Progenitor cell of endocrine pancreas (in vitro differentiated cells): ENCODE measurements at regions not wholly inside any gene's neighbourhood (a gene's known extent, or its start where the extent isn't known, plus 50 kb on each side); places are given as distances from the start of the nearest gene placed in this dataset.

Experiments used
- DNase-seq: peaks from one replicate; pipeline ENCODE4 v3.0.0; 2021; ENCODE audit warnings: low spot score; ENCODE audit not compliant: unreplicated experiment
- H3K27ac Mint-ChIP-seq: 2 replicates; pipeline ENCODE4 v1.8.0; 2021; ENCODE audit warnings: mild to moderate bottlenecking, moderate library complexity, mixed read lengths
- H3K27me3 Mint-ChIP-seq: 2 replicates; pipeline ENCODE4 v1.8.0; 2021; ENCODE audit warnings: mixed read lengths
- H3K36me3 Mint-ChIP-seq: 2 replicates; pipeline ENCODE4 v1.8.0; 2022; ENCODE audit warnings: mixed read lengths; ENCODE audit not compliant: insufficient read depth
- H3K4me1 Mint-ChIP-seq: 2 replicates; pipeline ENCODE4 v1.8.0; 2021; ENCODE audit warnings: low read depth, mixed read lengths
- H3K4me3 Mint-ChIP-seq: 2 replicates; pipeline ENCODE4 v1.8.0; 2021; ENCODE audit warnings: low read depth, mild to moderate bottlenecking, moderate library complexity, mixed read lengths
- H3K9me3 Mint-ChIP-seq: 2 replicates; pipeline ENCODE4 v1.8.0; 2021; ENCODE audit warnings: low read depth, mixed read lengths
- TF ChIP-seq, protein P1 (sequence below): fragments of 200-600 bp; sonication (generic); IDR thresholded peaks from one replicate; pipeline ENCODE4 v1.5.0; 2021; ENCODE audit warnings: antibody characterized with exemption, mild to moderate bottlenecking; ENCODE audit not compliant: unreplicated experiment

DNA sequence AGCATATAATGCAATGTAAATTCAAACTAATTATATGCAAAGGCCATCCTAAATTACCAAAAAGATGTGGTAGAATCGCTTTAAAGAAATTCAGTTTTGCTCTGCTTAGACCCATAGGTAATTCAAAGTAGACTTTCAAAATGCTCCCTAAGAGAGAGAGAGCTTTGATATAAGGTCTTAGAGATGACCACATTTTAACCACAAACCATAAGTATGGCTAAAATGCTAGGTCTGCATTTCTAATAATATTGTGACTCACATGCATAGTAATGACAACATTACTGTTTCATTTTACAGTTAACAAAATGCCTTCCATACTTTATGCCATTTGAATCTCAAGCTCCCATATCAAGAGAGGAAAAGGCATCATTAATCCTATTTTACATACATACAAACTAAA is 144.5 kb downstream of the RAD51AP2 start:
- no peaks in the 10 kb centered on the region for H3K4me1 Mint-ChIP-seq

DNA sequence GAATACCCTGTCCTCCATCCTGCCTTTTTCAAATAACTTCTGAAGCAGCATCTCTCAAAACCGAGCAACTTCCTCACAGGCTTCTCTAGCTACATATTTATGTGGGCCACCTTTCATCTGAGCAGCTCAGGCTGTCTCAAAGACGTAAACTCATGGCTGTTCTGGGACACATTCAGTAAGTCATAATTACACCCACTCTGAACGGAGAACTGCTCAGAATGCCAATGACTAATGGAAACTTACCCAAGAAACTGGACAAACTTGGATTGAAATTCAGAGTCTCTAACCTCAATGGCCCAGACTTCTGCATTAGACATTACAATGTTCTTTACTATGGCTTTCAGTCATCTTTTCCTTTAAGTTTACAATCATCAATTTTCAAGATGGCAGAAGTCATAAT is 145.2 kb downstream of the RAD51AP2 start:
- Mint-ChIP-seq H3K27me3 (no peaks in the 10 kb centered on the region), H3K27ac (no peak overlapping the region), H3K9me3 (peaks cover 11% of the 10 kb centered on the region), H3K4me3 (no peak overlapping the region), H3K4me1 (no peaks in the 10 kb centered on the region), H3K36me3 (peaks cover 2% of the 10 kb centered on the region)
- TF ChIP-seq, protein P1, sequence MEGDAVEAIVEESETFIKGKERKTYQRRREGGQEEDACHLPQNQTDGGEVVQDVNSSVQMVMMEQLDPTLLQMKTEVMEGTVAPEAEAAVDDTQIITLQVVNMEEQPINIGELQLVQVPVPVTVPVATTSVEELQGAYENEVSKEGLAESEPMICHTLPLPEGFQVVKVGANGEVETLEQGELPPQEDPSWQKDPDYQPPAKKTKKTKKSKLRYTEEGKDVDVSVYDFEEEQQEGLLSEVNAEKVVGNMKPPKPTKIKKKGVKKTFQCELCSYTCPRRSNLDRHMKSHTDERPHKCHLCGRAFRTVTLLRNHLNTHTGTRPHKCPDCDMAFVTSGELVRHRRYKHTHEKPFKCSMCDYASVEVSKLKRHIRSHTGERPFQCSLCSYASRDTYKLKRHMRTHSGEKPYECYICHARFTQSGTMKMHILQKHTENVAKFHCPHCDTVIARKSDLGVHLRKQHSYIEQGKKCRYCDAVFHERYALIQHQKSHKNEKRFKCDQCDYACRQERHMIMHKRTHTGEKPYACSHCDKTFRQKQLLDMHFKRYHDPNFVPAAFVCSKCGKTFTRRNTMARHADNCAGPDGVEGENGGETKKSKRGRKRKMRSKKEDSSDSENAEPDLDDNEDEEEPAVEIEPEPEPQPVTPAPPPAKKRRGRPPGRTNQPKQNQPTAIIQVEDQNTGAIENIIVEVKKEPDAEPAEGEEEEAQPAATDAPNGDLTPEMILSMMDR: no peak
- no peak for DNase-seq

More for the DNA sequence above, 144.5 kb downstream of the RAD51AP2 start:
- Mint-ChIP-seq H3K27me3 (no peaks in the 10 kb centered on the region), H3K4me3 (no peak overlapping the region), H3K9me3 (peaks cover 11% of the 10 kb centered on the region), H3K36me3 (peaks cover 2% of the 10 kb centered on the region), H3K27ac (no peak overlapping the region)
- TF ChIP-seq, protein P1: no peak
- no peak for DNase-seq

DNA sequence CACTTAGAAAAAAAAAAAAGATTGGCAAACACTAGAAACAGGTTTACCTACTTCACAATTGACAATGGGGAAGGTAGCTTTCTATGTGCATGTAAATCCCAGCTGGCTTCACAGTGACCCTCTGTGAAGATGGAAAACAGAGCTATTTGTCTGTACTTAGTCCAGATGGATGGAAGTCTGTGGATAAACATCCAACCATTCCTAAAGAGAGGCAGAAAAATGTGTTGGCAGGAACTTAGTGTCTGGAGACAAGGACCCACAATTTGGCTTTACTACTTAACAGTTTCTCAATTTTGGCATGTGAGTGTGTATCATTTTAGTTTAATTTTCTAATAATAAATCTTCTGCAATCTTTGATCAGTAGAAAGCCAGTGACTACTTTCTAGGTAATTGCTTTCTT is 154.4 kb downstream of the RAD51AP2 start:
- Mint-ChIP-seq H3K4me3 (no peak overlapping the region), H3K27ac (no peak overlapping the region), H3K9me3 (peaks cover 31% of the 10 kb centered on the region), H3K4me1 (peaks cover 1% of the 10 kb centered on the region), H3K27me3 (no peaks in the 10 kb centered on the region), H3K36me3 (peaks cover 5% of the 10 kb centered on the region)
- TF ChIP-seq, protein P1: no peak
- DNase-seq: no peak

DNA sequence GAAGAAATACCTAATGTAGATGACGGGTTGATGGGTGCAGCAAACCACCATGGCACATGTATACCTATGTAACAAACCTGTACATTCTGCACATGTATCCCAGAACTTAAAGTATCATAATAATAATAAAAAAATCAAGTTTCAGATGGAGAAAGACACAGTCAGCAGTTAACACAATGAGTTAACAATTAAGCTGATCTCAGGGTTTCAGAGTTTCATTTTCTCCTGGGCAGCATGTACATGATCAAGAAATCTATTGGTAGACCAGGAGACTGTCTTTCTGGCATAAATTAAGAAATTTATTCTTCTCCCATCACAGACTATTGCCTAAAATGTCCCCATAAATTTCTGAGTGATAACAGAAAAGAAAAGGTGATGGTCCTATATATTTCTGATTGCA is 155.3 kb downstream of the RAD51AP2 start:
- no peak overlapping the region for H3K27ac Mint-ChIP-seq
- peaks cover 5% of the 10 kb centered on the region for H3K36me3 Mint-ChIP-seq
- peaks cover 30% of the 10 kb centered on the region for H3K9me3 Mint-ChIP-seq
- no peak overlapping the region for H3K4me3 Mint-ChIP-seq
- peaks cover 1% of the 10 kb centered on the region for H3K4me1 Mint-ChIP-seq
- no peaks in the 10 kb centered on the region for H3K27me3 Mint-ChIP-seq
- TF ChIP-seq, protein P1: no peak
- no peak for DNase-seq

DNA sequence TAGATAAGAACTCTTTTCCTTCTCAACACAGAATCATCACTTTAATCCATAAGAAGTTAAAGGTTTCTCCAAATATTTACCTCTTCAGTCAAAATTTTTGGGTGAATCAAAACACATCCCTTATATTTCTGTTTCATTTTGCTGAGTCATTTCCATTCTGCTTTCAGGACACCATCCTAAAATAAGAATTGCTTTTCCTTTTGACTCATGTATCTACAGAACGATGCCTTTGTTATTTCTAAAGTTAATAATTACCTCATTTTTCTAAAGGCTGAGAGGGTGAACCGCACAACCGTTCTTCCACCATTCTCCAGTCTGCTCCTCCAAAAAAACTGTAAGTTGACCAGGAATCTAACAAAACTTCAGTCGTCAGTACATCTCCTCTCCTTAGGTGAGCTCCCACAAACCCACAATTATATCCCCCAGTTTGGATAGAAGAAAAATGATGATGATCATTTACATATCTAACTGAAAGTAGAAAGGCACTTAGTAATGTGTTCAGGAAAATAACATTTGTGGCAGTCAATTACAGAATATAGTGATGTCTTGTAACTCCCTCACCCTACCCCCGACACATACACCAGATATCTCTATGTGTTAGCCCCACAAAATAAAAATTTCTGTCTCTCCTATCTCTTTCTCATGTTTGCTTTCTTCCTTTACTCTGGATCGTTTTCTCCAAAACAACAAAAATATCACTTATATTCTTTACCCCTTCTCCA is 162.5 kb downstream of the RAD51AP2 start:
- TF ChIP-seq, protein P1: no peak
- Mint-ChIP-seq H3K4me3 (no peak overlapping the region), H3K9me3 (peaks cover 9% of the 10 kb centered on the region), H3K36me3 (peaks cover 1% of the 10 kb centered on the region), H3K27me3 (no peaks in the 10 kb centered on the region), H3K27ac (peak overlapping the region; percentile 73), H3K4me1 (peaks cover 19% of the 10 kb centered on the region)
- DNase-seq: no peak
